ENCODE measurements at regions not wholly inside any gene's neighbourhood (a gene's known extent, or its start where the extent isn't known, plus 50 kb on each side); places are given as distances from the start of the nearest gene placed in this dataset.

- no peak for TF ChIP-seq ATF1 (CRISPR knock-in tag; IDR thresholded peaks at IDR 0.05)
- TF ChIP-seq PRDM15 (CRISPR knock-in tag; IDR thresholded peaks at IDR 0.05): no peak
- no peak for TF ChIP-seq NFE2L1 (CRISPR knock-in tag; IDR thresholded peaks at IDR 0.05)
- no peak for TF ChIP-seq CREB1 (CRISPR knock-in tag; IDR thresholded peaks at IDR 0.05)
- no peak for TF ChIP-seq ESRRA (CRISPR knock-in tag; IDR thresholded peaks at IDR 0.05; ENCODE audit: borderline replicate concordance)
Observed at GRCh38 chr4:13250263-13250662, 233.9 kb downstream of the RAB28 start.
